Colon (tissue), 2 donors: ENCODE measurements at regions not wholly inside any gene's neighbourhood (a gene's known extent, or its start where the extent isn't known, plus 50 kb on each side); places are given as distances from the start of the nearest gene placed in this dataset.

ENCODE experiments used
- FAIRE-seq: peaks from 2 replicates; lab custom pipeline; 2012; peaks lifted over from hg19 to GRCh38; lab: Jason Lieb, UNC
- donor health status: control.
- donor health status: control.

DNA sequence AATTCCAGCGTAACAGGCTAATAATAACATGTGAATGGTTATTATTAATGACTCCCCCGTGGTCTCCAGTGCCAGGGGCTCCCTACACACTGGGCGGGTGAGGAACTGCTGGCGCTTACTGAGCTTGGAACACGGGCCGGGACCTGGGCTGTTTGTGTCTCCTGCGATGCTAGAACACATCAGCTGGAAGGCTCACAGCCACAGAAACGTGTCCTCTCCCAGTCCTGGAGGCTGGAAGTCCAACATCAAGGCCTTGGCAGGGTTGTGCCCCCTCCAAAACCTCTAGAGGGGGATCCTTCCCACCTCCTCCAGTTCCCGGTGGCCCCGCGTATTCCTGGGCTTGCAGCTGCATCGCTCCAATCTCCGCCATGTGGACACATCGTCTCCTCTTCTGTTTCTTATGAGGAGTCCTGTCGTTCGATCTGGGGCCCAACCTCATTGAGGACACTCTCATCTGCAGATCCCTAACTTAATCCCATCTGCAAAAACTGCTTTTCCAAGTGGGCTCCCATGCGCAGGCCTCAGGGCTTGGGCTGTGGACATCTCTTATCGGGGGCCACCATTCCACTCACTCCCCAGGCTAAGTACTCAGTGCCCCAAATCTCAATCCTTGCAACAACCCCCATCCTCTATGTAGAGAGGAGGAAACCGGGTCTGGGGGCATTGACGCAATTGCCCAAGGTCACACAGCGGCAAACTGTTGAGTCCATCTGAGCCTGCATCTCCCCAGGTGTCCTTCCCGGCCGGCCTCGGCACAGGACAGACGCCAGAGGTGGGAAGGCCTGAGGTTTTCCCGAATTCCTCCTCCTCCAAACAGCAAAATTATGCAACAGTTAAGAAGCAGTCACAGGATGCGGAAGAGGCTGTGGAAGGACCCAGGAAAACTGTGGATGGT is 193.9 kb downstream of the IRF8 start:
- no peak for FAIRE-seq

DNA sequence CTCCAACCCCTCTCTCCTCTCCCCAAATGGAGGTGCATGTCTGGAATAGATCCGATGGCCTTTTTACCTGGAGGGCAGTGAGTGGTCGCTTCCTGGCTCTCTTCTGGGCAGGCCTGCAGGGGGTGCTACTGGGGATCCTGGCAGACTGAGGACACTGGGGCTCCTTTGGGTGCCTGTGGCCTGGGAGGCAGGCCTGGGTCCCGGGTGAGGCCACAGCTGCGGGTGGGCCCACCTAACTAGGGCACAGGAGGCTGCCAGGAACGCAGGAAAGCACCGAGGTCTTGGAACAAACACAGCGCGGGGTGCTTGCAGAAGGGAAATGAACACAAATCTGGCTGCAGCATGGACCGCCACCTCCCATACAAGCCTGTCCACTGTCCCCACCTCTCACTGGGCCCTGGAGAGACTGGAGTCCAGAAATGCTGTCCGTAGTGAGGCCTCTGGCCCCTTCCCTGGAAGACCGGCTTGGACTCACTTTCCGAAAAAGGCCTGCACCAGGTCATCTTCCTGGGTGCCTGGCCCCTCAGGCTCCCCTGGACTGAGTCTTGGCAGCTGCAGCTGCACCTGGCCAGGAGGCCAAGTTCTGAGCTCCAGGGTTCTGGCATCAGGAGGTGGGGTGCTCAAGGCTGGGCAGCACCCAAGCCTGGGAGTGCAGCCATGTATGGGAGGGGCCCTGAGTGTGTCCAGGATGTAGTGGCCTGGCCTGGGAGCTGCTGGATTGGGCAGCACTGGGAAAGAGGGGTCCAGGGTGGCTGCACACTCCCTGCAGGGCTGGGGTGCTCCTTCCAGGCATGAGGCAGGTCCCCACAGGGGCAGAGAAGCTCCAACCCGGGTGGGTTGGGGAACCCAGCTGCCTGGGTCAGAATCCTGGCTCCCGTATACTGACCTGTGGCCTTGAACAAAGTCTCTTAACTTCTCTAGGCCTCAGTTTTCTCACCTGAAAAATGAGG is 195.1 kb downstream of the IRF8 start:
- no peak for FAIRE-seq

GRCh38 chr16:86095131-86095752 is 196.3 kb downstream of the IRF8 start:
- no peak for FAIRE-seq

GRCh38 chr16:86095906-86096485 is 197.0 kb downstream of the IRF8 start:
- no peak for FAIRE-seq

DNA sequence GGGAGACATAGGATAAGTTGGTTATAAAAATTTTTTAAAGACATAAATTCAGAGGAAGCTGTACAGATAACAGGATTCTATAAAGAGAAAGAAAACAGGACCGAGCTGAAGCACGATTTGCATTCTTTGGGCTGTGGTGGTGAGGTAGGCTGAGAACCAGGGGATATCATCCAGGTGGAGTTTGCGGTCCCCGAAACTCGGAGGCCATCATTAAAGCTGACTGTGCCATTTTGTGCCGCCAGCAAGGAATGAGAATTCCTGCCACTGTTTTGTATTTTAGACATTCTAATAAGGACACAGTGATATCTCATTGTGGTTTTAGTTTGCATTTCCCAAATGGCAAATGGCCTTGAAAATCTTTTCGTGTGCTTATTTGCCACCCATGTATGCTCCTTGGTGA is 197.9 kb downstream of the IRF8 start:
- FAIRE-seq, result no peak

DNA sequence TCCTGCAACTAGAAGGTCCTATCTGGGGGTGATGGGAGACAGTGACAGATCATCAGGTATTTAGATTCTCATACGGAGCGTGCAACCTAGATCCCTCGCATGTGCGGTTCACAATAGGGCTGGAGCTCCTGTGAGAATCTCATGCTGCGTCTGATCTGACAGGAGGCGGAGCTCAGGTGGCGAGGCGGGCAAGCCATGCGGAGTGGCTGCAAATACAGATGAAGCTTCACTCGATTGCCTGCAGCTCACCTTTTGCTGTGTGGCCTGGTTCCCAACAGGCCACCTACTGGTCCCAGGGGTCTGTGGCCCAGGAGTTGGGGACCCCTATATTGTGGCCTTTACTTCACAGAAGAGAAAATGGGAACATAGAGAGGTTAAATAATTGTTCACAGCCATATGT is 200.4 kb downstream of the IRF8 start:
- no peak for FAIRE-seq

DNA sequence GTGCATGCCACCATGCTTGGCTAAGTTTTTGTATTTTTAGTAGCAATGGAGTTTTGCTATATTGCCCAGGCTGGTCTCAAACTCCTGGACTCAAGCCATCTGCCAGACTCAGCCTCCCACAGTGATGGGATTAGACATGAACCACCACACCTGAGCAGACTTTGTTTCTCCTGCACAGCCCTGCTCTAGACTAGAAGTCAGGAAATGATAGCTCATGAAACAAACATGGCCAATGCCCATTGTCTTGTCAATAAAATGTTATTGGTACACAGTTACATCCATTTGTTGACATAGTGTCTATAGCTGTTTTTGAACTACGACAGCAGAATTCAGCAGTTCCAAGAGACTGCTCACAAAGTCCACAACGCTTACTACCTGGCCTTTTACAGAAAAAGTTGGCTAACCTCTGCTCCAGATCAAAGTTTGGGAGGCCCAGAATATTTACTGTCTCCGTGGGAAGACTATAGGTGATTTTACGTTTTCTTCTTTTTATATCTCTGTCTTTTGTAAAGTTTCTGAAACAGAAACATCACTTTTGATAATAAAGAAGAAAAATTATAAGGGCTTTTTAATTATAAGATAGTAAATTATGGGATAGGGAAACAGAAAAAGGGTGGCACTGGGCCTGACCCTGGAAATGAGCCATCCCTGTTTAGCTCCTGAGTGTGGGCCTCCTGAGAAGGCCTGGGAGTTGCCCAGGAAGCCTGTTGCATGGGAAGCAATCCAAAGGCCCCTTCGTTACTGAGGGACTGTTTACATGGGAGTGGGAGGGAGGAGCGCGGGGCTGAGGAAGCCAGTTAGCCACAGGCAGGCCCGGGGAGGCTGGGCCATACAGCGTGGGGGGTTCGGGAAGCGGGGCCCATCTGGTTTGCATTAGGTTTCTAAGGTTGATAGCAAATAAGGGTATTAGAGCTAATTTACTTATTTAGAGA is 201.5 kb downstream of the IRF8 start:
- no peak for FAIRE-seq

GRCh38 chr16:86101137-86101896 is 202.4 kb downstream of the IRF8 start:
- FAIRE-seq, result no peak

- FAIRE-seq, result no peak
Measured at GRCh38 chr16:86101897-86102157, 202.9 kb downstream of the IRF8 start.

DNA sequence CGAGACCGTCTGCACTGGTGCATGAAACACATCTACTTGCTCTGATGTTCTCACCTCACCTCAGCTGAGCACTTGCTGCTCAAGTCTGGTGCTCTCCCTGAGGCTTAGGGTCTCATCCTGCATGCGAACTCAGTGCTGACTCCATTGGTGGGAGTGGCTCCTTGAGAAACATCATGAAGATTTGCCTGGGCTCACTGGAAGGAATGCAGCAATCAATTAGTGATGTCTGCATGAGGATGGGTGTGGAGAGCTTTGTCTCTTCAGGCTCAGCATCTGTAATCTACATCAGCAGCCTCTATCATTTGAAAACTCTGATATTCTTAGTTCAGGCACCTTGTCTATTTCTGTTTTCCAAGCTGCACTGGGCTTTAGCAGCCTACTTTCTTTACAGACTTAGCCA is 204.4 kb downstream of the IRF8 start:
- FAIRE-seq, result no peak

DNA sequence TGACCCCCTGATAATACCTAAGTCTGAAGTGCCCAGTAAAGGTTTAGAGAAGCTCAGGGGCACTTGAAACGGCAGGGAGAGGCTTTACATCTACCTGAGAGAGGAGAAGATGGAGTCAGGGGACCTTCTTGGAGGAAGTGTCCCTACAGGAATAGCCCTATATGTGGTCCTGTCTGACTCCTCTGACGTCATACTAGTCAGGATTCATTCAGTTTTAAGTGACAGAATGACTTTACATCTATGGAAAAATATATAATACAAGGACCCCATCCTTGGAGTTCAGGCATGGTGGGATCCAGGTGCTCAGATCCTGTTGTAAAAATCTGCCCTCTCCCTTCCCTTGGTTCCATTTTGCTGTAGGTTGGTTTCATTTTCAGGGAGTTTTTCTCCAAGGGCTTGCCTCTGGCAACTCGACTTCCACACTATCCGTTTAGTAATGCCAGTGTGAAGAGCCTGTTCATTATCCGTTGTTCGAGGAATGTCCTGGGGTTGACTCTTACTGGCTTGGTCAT is 205.6 kb downstream of the IRF8 start:
- FAIRE-seq, result no peak

DNA sequence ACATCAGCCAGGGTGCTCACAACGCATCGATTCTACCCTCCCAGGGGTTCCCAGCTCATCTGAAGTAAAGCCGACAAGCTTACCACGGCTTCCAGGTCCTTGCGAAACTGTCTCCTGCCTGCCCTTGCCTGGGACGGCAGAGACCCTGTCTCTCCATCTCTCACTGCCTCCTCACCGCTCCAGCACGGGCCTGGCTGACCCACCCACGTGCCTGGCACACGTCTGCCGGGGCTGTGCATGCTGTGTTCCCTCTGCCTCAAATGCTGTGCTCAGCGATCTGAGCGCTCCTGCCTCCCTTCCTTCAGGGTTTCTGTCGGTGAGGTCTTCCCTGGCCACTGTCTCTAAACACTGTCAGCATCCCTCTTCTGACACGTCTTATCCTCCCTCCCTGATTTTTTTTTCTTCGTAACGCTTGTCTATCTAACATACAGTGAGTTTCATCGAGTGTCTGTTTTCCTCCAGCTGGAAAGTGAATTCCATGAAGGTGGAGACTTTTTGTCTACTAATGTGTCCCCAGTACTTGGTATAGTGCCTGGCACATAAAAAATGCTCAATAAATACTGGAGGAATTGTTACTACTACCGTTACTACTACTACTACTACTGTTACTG is 208.4 kb downstream of the IRF8 start:
- FAIRE-seq, result no peak

DNA sequence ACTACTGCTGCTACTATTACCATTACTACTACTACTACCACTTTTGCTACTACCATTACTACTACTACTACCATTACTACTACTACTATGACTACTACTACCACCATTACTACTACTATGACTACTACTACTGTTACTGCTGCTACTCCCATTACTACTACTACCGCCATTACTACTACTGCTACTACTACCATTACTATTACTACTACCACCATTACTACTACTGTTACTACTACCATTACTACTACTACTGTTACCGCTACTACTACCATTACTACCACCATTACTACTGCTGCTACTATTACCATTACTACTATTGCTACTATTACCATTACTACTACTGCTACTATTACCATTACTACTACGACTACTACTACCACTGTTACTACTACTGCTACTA is 209.1 kb downstream of the IRF8 start:
- FAIRE-seq, result no peak

GRCh38 chr16:86110134-86110533 is 211.2 kb downstream of the IRF8 start:
- no peak for FAIRE-seq

DNA sequence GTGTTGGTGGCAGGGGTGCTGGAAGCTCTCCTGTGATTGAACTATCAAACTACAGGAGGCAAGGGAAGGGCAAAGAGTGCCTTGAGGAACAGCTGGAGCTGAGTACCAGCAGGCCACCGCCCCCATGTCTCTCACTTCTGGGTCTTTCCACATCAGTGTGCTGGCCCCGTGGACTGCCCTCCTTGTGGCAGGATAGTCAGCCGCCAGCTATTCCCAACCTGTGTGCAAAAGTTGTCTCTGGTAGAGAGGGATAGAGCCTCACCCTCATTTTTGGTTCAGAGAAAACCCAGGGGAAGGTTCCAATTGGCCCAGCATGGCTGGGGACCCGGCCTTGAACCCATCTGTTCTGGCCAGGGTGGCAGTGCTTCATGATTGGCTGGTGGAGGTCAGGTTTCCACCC is 211.8 kb downstream of the IRF8 start:
- FAIRE-seq, result no peak

GRCh38 chr16:86112178-86112577 is 213.2 kb downstream of the IRF8 start:
- no peak for FAIRE-seq

DNA sequence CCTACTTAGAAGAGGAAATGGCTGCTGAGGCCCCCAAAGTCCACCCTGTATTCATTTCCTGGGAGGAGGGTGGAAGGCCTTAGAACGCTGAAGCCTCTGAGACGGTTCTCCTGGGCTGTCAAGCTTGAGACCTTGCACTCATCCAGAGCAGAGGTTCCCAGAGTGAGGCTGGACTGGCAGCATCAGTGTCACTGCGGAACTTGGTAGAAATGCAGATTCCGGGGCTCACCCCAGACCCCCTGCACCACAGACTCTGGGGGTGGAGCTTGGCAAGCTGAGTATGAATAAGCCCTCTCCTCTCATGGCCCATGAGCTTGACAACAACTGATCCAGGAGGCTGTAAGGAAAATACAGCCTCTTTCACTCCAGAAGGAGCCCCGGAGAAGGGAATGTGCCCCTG is 218.3 kb downstream of the IRF8 start:
- FAIRE-seq, result no peak

DNA sequence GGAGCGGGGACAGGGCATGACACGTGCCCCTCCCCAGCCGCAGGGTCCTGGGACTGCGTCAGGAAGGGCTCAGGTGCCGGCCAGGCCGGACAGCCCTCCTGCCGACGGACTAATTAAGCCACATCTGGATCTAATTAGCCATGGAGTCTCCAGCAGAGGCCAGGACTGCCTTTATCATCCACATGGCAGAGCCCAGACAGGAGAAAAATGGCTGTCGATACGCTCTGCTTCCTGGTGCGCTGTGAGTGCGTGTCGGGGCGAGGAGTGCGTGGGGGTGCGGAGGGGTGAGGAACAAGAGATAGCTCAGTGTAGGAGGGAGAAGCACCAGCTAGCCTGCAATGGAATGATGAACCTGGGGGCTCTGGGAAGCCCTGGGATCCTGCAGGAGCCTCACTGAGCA is 218.8 kb downstream of the IRF8 start:
- FAIRE-seq, result no peak

GRCh38 chr16:86118467-86119307 is 219.7 kb downstream of the IRF8 start:
- no peak for FAIRE-seq
